ENCODE measurements at regions not wholly inside any gene's neighbourhood (a gene's known extent, or its start where the extent isn't known, plus 50 kb on each side); places are given as distances from the start of the nearest gene placed in this dataset.

DNA sequence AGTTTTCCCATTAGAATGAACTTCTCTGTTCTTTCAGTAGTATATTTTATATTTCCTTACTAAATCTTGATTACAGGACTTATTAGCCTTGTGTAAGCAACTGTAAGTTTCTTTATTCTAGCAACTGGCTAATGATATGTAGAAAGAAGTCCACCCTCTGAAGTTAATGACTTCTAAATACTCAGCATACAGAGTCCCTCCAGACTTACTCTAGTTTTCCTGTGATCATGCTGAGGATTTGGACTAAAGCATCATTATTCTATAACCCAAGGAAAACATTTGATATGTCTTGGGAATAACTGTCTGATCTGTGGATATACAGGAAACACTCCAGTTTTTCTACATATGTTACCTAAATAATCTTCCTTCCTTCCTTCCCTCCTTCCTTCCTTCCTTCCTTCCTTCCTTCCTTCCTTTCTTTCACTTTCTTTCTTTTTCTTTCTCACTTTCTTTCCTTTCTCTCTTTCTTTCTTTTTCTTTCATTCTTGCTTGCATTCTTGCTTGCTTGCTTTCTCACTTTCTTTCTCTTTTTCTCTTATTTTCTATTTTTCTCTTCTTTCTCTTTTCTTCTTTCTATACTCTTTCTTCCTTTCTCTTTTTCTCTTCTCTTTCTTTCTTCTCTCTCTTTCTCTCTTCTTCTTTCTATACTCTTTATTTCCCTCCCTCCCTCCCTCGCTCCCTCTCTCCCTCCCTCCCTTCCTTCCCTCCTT lies 297.6 kb upstream of the MTPN start:
- TF ChIP-seq, protein P1, sequence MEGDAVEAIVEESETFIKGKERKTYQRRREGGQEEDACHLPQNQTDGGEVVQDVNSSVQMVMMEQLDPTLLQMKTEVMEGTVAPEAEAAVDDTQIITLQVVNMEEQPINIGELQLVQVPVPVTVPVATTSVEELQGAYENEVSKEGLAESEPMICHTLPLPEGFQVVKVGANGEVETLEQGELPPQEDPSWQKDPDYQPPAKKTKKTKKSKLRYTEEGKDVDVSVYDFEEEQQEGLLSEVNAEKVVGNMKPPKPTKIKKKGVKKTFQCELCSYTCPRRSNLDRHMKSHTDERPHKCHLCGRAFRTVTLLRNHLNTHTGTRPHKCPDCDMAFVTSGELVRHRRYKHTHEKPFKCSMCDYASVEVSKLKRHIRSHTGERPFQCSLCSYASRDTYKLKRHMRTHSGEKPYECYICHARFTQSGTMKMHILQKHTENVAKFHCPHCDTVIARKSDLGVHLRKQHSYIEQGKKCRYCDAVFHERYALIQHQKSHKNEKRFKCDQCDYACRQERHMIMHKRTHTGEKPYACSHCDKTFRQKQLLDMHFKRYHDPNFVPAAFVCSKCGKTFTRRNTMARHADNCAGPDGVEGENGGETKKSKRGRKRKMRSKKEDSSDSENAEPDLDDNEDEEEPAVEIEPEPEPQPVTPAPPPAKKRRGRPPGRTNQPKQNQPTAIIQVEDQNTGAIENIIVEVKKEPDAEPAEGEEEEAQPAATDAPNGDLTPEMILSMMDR (IDR thresholded peaks at IDR 0.05; ENCODE audit: low read depth, low read length), result no peak
- TF ChIP-seq MYC (IDR thresholded peaks at IDR 0.05; ENCODE audit: low read depth, low read length), result no peak
- TF ChIP-seq, protein P2, sequence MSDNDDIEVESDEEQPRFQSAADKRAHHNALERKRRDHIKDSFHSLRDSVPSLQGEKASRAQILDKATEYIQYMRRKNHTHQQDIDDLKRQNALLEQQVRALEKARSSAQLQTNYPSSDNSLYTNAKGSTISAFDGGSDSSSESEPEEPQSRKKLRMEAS (IDR thresholded peaks at IDR 0.05; ENCODE audit: low read depth, low read length), result no peak

All from NB4 (cell line).